CD4-positive, alpha-beta T cell (primary cell): ENCODE measurements at regions not wholly inside any gene's neighbourhood (a gene's known extent, or its start where the extent isn't known, plus 50 kb on each side); places are given as distances from the start of the nearest gene placed in this dataset.
"Not testable (repeated sequence)": the region's sequence is repeated elsewhere in the genome, so short reads cannot be mapped to it uniquely, and the experiment has no call there.

ENCODE experiments used
- ATAC-seq: fragments of 200-7000 bp; cut with Tn5 transposase; one replicate; pipeline ENCODE4 v1.10.0; 2022; ENCODE audit warnings: mild to moderate bottlenecking; ENCODE audit not compliant: poor library complexity
- CTCF ChIA-PET: fragments of 350-600 bp; sonication (Branson Sonifier 250); formaldehyde crosslinking; loops from one replicate; lab custom pipeline; 2021; ENCODE audit warnings: antibody characterized with exemption, inconsistent platforms; lab: Charles Lee
- POLR2A ChIA-PET: fragments of 350-600 bp; sonication (Branson Sonifier 250); formaldehyde crosslinking; loops from one replicate; lab custom pipeline; 2021; ENCODE audit warnings: antibody characterized with exemption, inconsistent platforms; lab: Charles Lee
- DNase-seq, 14 experiments: peaks; one replicate each; pipeline ENCODE4 v3.0.0-alpha.2; 2013 to 2020; ENCODE audit warnings: mixed read lengths in 2 of 14
- H3K27ac ChIP-seq, 2 donors: one replicate each; pipeline versions ENCODE4 v1.5.1 to v1.7.0; 2013; ENCODE audit warnings: low read length in 2 of 2, low read depth in 1 of 2, mild to moderate bottlenecking in 1 of 2
- H3K27me3 ChIP-seq, 2 experiments: 1 replicate in 1 of 2; 2 replicates in 1 of 2; pipeline versions ENCODE4 v1.6.1 to v1.7.0; 2013; ENCODE audit warnings: low read length in 2 of 2, control low read depth in 1 of 2, mild to moderate bottlenecking in 1 of 2, moderate library complexity in 1 of 2; ENCODE audit not compliant: insufficient read depth in 2 of 2, control insufficient read depth in 1 of 2
- H3K36me3 ChIP-seq: one replicate; pipeline ENCODE4 v1.6.1; 2013; ENCODE audit warnings: low read length, control low read depth; ENCODE audit not compliant: insufficient read depth
- H3K4me1 ChIP-seq: one replicate; pipeline ENCODE4 v1.6.1; 2013; ENCODE audit warnings: low read length, control low read depth; ENCODE audit not compliant: insufficient read depth
- H3K4me3 ChIP-seq: one replicate; pipeline ENCODE4 v1.5.1; 2013; ENCODE audit warnings: mild to moderate bottlenecking, low read length, moderate library complexity
- H3K9me3 ChIP-seq, 2 experiments: 1 replicate in 1 of 2; 2 replicates in 1 of 2; pipeline versions ENCODE4 v1.6.1 to v1.7.0; 2013; ENCODE audit warnings: low read length in 2 of 2, mild to moderate bottlenecking in 2 of 2, control low read depth in 1 of 2, moderate library complexity in 1 of 2; ENCODE audit not compliant: control insufficient read depth in 1 of 2, insufficient read depth in 1 of 2
- H3K27ac Mint-ChIP-seq: one replicate; pipeline ENCODE4 v1.8.0; 2020; ENCODE audit warnings: mixed read lengths
- H3K27me3 Mint-ChIP-seq: one replicate; pipeline ENCODE4 v1.8.0; 2021; ENCODE audit warnings: mixed read lengths
- H3K36me3 Mint-ChIP-seq: one replicate; pipeline ENCODE4 v1.8.0; 2021; ENCODE audit warnings: low read depth, mixed read lengths
- H3K4me1 Mint-ChIP-seq: one replicate; pipeline ENCODE4 v1.8.0; 2021; ENCODE audit warnings: low read depth, mixed read lengths
- H3K4me3 Mint-ChIP-seq: one replicate; pipeline ENCODE4 v1.8.0; 2020; ENCODE audit warnings: mild to moderate bottlenecking, mixed read lengths
- H3K9me3 Mint-ChIP-seq: one replicate; pipeline ENCODE4 v1.8.0; 2020; ENCODE audit warnings: mixed read lengths
- CTCF ChIP-seq: fragments of 200-600 bp; IDR thresholded peaks from one replicate; pipeline ENCODE4 v1.8.0; 2022; ENCODE audit warnings: antibody characterized with exemption, mild to moderate bottlenecking
- intact Hi-C, 2 experiments: fragments of 100-400 bp; cut with DNase I in 1 of 2; cut with micrococcal nuclease in 1 of 2; formaldehyde crosslinking; loops; one replicate each; pipeline versions ENCODE4 v1.15.1 to v1.9.0; 2023 to 2025; cut with DNase I, micrococcal nuclease

GRCh38 chr13:24563087-24563486 is 50.5 kb upstream of the PARP4 start:
- CTCF ChIA-PET = no interaction called here
- Mint-ChIP-seq H3K9me3 (no peaks in the 10 kb centered on the region), H3K27me3 (peaks cover 48% of the 10 kb centered on the region), H3K4me1 (peaks cover 8% of the 10 kb centered on the region), H3K4me3 (no peak overlapping the region), H3K36me3 (no peaks in the 10 kb centered on the region), H3K27ac (no peak overlapping the region)
- DNase-seq (no peak), ATAC-seq (no peak)
- peaks cover 3 to 6% of the 10 kb centered on the region in 2 experiments for H3K27me3 ChIP-seq
- H3K36me3 ChIP-seq = no peaks in the 10 kb centered on the region
- no peaks in the 10 kb centered on the region for H3K4me1 ChIP-seq
- TF ChIP-seq CTCF = no peak
- H3K4me3 ChIP-seq = no peak overlapping the region
- H3K9me3 ChIP-seq = no peaks in the 10 kb centered on the region
- intact Hi-C loops = no loop called here
- H3K27ac ChIP-seq = no peak overlapping the region
- POLR2A ChIA-PET = no interaction called here

GRCh38 chr13:24563971-24564370 is 51.4 kb upstream of the PARP4 start:
- H3K9me3 ChIP-seq, H3K4me1 ChIP-seq, DNase-seq, H3K4me3 ChIP-seq, H3K27ac ChIP-seq, intact Hi-C loops, CTCF ChIA-PET, POLR2A ChIA-PET, H3K4me3 Mint-ChIP-seq, H3K36me3 ChIP-seq, H3K27me3 ChIP-seq, H3K4me1 Mint-ChIP-seq, H3K27ac Mint-ChIP-seq, ATAC-seq, H3K36me3 Mint-ChIP-seq, H3K9me3 Mint-ChIP-seq: not testable (repeated sequence)
- H3K27me3 Mint-ChIP-seq = peaks cover 43% of the 10 kb centered on the region

GRCh38 chr13:24564881-24565280 is 52.3 kb upstream of the PARP4 start:
- H3K4me1 ChIP-seq = no peaks in the 10 kb centered on the region
- H3K4me1 Mint-ChIP-seq = peaks cover under 1% of the 10 kb centered on the region
- no peak overlapping the region for H3K4me3 ChIP-seq
- H3K27ac ChIP-seq = no peak overlapping the region
- intact Hi-C loops = no loop called here
- no peak overlapping the region for H3K4me3 Mint-ChIP-seq
- H3K9me3 Mint-ChIP-seq = no peaks in the 10 kb centered on the region
- ATAC-seq = no peak
- no peaks in the 10 kb centered on the region for H3K36me3 Mint-ChIP-seq
- ChIA-PET CTCF (no interaction called here), POLR2A (no interaction called here)
- H3K27ac Mint-ChIP-seq = no peak overlapping the region
- DNase-seq = no peak
- no peaks in the 10 kb centered on the region for H3K9me3 ChIP-seq
- TF ChIP-seq CTCF = no peak
- peaks cover 0 to 3% of the 10 kb centered on the region in 2 experiments for H3K27me3 ChIP-seq
- H3K27me3 Mint-ChIP-seq = peaks cover 34% of the 10 kb centered on the region
- no peaks in the 10 kb centered on the region for H3K36me3 ChIP-seq

GRCh38 chr13:24567593-24567992 is 55.0 kb upstream of the PARP4 start:
- H3K27ac Mint-ChIP-seq, DNase-seq, H3K4me1 Mint-ChIP-seq, ATAC-seq, H3K27ac ChIP-seq, H3K4me1 ChIP-seq, H3K36me3 ChIP-seq, H3K9me3 ChIP-seq, H3K4me3 Mint-ChIP-seq, POLR2A ChIA-PET, H3K36me3 Mint-ChIP-seq, intact Hi-C loops, H3K9me3 Mint-ChIP-seq, H3K4me3 ChIP-seq, H3K27me3 ChIP-seq: not testable (repeated sequence)
- peaks cover 30% of the 10 kb centered on the region for H3K27me3 Mint-ChIP-seq
- CTCF ChIA-PET = interaction anchor here (1.4 kb wide), 1 partner anchor 66 kb away, joined by 3 read pairs; no protein-coding TSS in a partner anchor
